ENCODE measurements at regions not wholly inside any gene's neighbourhood (a gene's known extent, or its start where the extent isn't known, plus 50 kb on each side); places are given as distances from the start of the nearest gene placed in this dataset.

DNA sequence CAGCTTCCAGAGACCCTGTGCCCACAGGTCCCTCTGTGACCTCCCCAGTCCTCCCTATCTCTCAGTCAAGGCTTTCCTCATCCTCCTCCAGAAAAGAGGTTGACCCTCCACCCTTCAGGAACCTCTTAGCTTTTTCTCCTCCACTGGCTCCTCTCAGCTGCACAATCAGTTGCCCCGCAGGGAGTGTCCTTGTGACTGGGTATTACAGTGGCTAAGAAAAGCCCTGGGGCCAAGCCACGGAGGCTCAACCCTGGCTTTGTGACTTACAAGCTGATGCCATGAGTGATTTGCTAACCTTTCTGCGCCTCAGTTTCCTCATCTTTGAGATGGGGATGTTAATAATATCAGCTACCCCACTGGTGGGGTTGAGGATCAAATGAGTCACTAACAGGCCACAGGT is 66.4 kb upstream of the ZMIZ1 start:
- H3K79me2 ChIP-seq (ENCODE audit: low read length), result no peaks in the 10 kb centered on the region
- H2AFZ ChIP-seq (ENCODE audit: low read length), result no peak overlapping the region
- no peaks in the 10 kb centered on the region for H4K20me1 ChIP-seq (ENCODE audit: low read length)
- H3K4me3 ChIP-seq (ENCODE audit: low read length), result no peak overlapping the region
- TF ChIP-seq EZH2phosphoT487 (IDR thresholded peaks at IDR 0.05; ENCODE audit: borderline replicate concordance, low read length), result no peak
- TF ChIP-seq, protein P1, sequence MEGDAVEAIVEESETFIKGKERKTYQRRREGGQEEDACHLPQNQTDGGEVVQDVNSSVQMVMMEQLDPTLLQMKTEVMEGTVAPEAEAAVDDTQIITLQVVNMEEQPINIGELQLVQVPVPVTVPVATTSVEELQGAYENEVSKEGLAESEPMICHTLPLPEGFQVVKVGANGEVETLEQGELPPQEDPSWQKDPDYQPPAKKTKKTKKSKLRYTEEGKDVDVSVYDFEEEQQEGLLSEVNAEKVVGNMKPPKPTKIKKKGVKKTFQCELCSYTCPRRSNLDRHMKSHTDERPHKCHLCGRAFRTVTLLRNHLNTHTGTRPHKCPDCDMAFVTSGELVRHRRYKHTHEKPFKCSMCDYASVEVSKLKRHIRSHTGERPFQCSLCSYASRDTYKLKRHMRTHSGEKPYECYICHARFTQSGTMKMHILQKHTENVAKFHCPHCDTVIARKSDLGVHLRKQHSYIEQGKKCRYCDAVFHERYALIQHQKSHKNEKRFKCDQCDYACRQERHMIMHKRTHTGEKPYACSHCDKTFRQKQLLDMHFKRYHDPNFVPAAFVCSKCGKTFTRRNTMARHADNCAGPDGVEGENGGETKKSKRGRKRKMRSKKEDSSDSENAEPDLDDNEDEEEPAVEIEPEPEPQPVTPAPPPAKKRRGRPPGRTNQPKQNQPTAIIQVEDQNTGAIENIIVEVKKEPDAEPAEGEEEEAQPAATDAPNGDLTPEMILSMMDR (conservative IDR thresholded peaks at IDR 0.05; ENCODE audit: low read depth, low read length), result no peak
- no peak for TF ChIP-seq EZH2 (IDR thresholded peaks at IDR 0.05; ENCODE audit: low read length, unreplicated experiment)
- peaks cover 16% of the 10 kb centered on the region for H3K27me3 ChIP-seq (ENCODE audit: low read length)
- H3K4me1 ChIP-seq (ENCODE audit: insufficient read depth, low read length), result no peaks in the 10 kb centered on the region
- H3F3A ChIP-seq (ENCODE audit: low read length, unreplicated experiment), result no peaks in the 10 kb centered on the region
- H3K9ac ChIP-seq (ENCODE audit: low read length), result no peak overlapping the region
- intact Hi-C loops (cut with micrococcal nuclease), result no loop called here
- no TSS peak for BruUV-seq (replicated peaks)
- POLR2A ChIA-PET (ENCODE audit: unreplicated experiment), result no interaction called here
- no peaks in the 10 kb centered on the region for H3K9me3 ChIP-seq (ENCODE audit: low read length)
- DNase-seq (no peak), ATAC-seq (no peak)
- CTCF ChIA-PET, result interaction anchor here (0.8 kb wide), 1 partner anchor 50 kb away, joined by 3 read pairs; no protein-coding TSS in a partner anchor
- no peaks in the 10 kb centered on the region for H3K36me3 ChIP-seq (ENCODE audit: low read depth, low read length)
- H3K27ac ChIP-seq (ENCODE audit: low read length), result no peak overlapping the region
- no peak overlapping the region for H3K4me2 ChIP-seq (ENCODE audit: low read length)
- no peaks in the 10 kb centered on the region for H3K9me2 ChIP-seq (replicated peaks; ENCODE audit: low read length)

DNA sequence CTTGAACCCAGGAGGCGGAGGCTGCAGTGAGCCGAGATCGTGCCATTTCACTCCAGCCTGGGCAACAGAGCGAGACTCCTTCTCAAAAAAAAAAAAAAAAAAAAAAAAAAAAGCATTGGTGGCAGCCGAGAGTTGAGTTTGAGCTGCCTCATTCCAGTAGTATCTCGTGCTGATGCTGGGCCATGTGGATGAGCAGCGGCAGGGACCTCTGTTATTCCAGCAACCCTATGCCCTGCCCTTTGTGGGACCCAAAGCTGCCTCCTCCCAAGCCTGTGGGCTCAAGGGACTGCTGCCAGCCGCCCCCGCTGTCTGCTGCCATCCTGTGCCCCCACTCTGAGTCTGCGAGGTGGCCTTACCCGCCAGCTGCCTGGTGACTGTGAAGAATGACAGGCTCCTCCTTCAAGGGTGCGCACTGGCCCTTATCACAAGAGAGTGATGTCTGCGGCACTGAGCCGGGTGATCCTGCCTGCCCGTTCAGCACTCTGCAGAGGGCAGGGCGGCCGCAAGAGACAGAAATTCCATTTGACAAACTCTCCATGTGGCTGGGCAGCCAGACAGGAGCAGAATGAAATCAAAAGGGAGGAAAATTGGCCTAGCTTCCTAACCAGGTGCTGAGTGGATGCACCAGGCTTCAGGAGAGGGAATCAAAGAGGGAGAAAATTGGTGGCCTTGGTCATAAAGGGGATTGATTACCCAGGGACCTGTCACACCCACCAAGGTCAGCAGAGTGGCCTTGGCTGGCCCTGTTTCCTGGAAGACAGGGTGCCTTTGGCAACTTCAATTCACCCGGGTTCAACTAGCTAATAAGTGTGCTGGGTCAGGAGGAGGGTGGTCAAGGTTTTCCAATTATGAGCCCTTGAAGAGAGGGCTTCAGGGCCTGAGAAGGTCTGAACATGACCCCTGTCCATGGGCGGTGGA is 65.3 kb upstream of the ZMIZ1 start:
- no peaks in the 10 kb centered on the region for H4K20me1 ChIP-seq (ENCODE audit: low read length)
- H3K9me3 ChIP-seq (ENCODE audit: low read length), result no peaks in the 10 kb centered on the region
- no peaks in the 10 kb centered on the region for H3K36me3 ChIP-seq (ENCODE audit: low read depth, low read length)
- H3F3A ChIP-seq (ENCODE audit: low read length, unreplicated experiment), result no peaks in the 10 kb centered on the region
- no peaks in the 10 kb centered on the region for H3K79me2 ChIP-seq (ENCODE audit: low read length)
- ATAC-seq (no peak), DNase-seq (no peak)
- CTCF ChIA-PET, result no interaction called here
- no peak overlapping the region for H3K27ac ChIP-seq (ENCODE audit: low read length)
- no TSS peak for BruUV-seq (replicated peaks)
- no peak overlapping the region for H3K4me2 ChIP-seq (ENCODE audit: low read length)
- peaks cover 22% of the 10 kb centered on the region for H3K27me3 ChIP-seq (ENCODE audit: low read length)
- no peak overlapping the region for H2AFZ ChIP-seq (ENCODE audit: low read length)
- H3K4me1 ChIP-seq (ENCODE audit: insufficient read depth, low read length), result no peaks in the 10 kb centered on the region
- intact Hi-C loops (cut with micrococcal nuclease), result no loop called here
- TF ChIP-seq EZH2 (IDR thresholded peaks at IDR 0.05; ENCODE audit: low read length, unreplicated experiment), result no peak
- no peak for TF ChIP-seq EZH2phosphoT487 (IDR thresholded peaks at IDR 0.05; ENCODE audit: borderline replicate concordance, low read length)
- no peaks in the 10 kb centered on the region for H3K9me2 ChIP-seq (replicated peaks; ENCODE audit: low read length)
- no peak overlapping the region for H3K4me3 ChIP-seq (ENCODE audit: low read length)
- H3K9ac ChIP-seq (ENCODE audit: low read length), result no peak overlapping the region
- POLR2A ChIA-PET (ENCODE audit: unreplicated experiment), result interaction anchor here (0.6 kb wide), 1 partner anchor 30 kb away, joined by 8 read pairs; no protein-coding TSS in a partner anchor

DNA sequence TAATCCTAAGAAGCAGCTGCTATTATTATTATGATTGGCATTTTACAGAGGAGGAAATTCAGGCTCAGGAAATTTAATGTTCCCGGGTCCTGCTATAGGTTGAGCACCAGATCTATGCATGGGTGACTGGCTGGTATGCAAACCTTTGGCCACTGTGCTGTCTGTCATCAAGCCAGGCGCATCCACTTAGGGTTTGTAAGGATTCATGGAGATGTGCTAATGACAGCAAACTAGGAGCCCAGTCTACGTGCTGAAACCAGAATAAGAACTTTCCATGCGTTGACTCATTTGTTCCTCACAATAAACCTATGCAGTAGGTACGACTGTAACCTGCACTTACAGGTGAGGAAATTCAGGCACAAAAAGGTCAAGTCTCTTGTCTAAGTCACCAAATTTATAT is 64.5 kb upstream of the ZMIZ1 start:
- no peaks in the 10 kb centered on the region for H3K79me2 ChIP-seq (ENCODE audit: low read length)
- no peaks in the 10 kb centered on the region for H3K36me3 ChIP-seq (ENCODE audit: low read depth, low read length)
- CTCF ChIA-PET, result no interaction called here
- POLR2A ChIA-PET (ENCODE audit: unreplicated experiment), result no interaction called here
- H3F3A ChIP-seq (ENCODE audit: low read length, unreplicated experiment), result no peaks in the 10 kb centered on the region
- no peaks in the 10 kb centered on the region for H3K9me3 ChIP-seq (ENCODE audit: low read length)
- H3K9me2 ChIP-seq (replicated peaks; ENCODE audit: low read length), result no peaks in the 10 kb centered on the region
- H3K4me1 ChIP-seq (ENCODE audit: insufficient read depth, low read length), result no peaks in the 10 kb centered on the region
- H2AFZ ChIP-seq (ENCODE audit: low read length), result no peak overlapping the region
- ATAC-seq (no peak), DNase-seq (peak; percentile 43)
- H3K4me2 ChIP-seq (ENCODE audit: low read length), result no peak overlapping the region
- TF ChIP-seq EZH2phosphoT487 (IDR thresholded peaks at IDR 0.05; ENCODE audit: borderline replicate concordance, low read length) (no peak), EZH2 (IDR thresholded peaks at IDR 0.05; ENCODE audit: low read length, unreplicated experiment) (no peak)
- TF ChIP-seq, protein P1 (conservative IDR thresholded peaks at IDR 0.05; ENCODE audit: low read depth, low read length), result no peak
- no peaks in the 10 kb centered on the region for H4K20me1 ChIP-seq (ENCODE audit: low read length)
- H3K27me3 ChIP-seq (ENCODE audit: low read length), result peaks cover 22% of the 10 kb centered on the region
- no peak overlapping the region for H3K9ac ChIP-seq (ENCODE audit: low read length)
- intact Hi-C loops (cut with micrococcal nuclease), result no loop called here
- no TSS peak for BruUV-seq (replicated peaks)
- no peak overlapping the region for H3K27ac ChIP-seq (ENCODE audit: low read length)
- no peak overlapping the region for H3K4me3 ChIP-seq (ENCODE audit: low read length)

Data from PC-3 (cell line).